AG08395 (cell line): ENCODE measurements at regions not wholly inside any gene's neighbourhood (a gene's known extent, or its start where the extent isn't known, plus 50 kb on each side); places are given as distances from the start of the nearest gene placed in this dataset.
"Not testable (repeated sequence)": the region's sequence is repeated elsewhere in the genome, so short reads cannot be mapped to it uniquely, and the experiment has no call there.

Source experiments
- DNase-seq: peaks from one replicate; pipeline ENCODE4 v3.0.0; 2012; ENCODE audit warnings: mixed read lengths, low spot score

DNA sequence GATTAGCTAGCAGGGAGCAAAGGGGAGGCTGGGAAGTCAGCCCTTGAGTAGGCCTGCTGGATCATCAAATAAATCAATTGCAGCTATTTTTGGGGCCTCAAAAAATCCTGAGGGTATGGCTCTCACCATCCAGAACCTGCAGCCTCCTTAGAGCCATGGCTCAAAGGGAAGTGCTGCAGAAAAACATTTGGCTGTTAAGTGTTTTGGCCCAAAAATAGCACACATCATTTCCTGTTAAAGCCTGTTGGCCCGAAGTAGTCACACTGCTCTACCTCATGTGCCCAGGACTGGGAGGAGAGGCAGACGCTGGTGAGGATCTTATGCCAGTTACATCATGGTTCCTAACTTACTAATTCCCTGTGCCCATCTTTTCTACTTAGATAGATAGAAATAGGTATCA lies 176.8 kb upstream of the PLGLB1 start:
- not testable (repeated sequence) for DNase-seq

DNA sequence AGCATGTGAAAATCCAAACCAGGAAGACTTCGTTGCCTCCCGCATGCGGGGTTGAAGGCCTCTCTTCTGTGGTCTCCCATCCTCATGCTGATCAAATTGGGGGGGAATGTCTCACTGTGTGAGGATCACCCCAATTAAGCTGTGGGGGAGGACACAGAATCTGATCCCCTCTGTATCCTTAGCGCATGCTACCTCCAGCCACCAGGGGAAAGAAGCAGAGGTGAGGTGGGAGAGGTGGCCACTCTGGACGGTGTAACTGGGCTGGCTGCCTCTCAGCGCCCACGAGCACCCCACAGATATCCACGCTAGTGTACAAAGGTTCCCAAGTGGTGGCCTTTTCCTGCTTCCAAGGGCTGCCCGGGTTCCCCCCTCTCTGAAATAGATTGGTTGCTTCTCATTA lies 177.6 kb upstream of the PLGLB1 start:
- not testable (repeated sequence) for DNase-seq

DNA sequence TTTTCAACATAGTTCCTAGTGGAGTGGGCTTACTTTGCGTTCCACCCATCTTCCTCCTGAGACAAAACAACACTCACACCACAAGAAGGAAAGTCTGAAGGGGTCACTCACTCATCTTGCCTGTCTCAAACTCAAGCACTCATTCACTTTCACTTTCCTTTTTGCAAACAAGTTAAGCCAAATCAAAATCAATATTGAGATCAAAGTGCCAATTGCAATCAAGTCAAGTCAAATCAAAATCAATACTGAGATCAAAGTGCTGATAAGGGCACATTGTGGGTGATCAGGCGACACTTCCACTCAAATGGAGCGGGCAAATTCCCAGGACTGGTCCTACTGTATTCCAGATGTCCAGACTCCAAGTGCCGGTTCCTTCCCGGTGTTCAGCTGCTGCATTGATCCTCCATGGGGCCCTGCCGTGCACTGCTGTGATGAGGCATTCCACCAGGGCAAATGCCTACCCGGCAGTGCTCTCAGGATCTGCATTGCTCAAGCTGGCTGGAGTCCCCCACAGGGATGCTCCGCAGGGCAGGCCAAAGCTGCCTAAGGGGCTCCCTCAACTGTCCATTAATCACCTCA lies 183.0 kb upstream of the PLGLB1 start:
- not testable (repeated sequence) for DNase-seq

DNA sequence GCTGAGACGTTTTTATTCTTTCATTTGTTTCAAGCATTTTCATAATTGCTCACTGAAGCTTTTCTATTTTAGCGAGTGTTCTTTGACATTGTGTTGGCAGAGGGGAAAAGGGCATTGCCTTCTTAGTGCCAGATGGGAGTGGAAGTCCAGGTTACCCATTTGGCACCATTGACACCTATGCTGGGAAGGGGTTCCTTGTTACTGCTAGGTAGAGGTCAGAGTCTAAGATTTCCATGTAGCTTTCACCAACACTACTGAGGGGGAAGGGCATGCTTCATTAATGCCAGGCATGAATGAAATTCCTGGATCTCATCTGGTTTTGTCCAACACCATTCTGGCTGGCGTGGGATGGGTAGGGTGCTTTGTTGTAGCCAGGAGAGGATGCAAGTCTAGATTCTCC lies 191.3 kb upstream of the PLGLB1 start:
- DNase-seq: not testable (repeated sequence)

DNA sequence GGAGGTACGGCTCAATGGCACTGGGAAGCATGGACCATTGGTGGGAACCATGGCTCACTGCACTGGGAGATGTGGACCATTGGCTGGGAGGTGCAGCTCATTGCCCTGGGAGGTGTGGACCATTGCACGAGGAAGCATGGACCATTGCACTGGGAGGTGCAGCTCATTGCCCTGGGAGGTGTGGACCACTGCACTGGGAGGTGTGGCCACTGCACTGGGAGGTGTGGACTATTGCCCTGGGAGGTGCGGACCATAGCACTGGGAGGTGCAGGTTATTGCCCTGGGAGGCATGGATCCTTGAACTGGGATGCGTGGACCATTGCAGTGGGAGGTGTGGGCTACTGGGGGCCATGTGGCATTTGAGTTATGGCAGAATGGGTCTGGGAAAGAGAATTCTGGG lies 195.4 kb upstream of the PLGLB1 start:
- not testable (repeated sequence) for DNase-seq

DNA sequence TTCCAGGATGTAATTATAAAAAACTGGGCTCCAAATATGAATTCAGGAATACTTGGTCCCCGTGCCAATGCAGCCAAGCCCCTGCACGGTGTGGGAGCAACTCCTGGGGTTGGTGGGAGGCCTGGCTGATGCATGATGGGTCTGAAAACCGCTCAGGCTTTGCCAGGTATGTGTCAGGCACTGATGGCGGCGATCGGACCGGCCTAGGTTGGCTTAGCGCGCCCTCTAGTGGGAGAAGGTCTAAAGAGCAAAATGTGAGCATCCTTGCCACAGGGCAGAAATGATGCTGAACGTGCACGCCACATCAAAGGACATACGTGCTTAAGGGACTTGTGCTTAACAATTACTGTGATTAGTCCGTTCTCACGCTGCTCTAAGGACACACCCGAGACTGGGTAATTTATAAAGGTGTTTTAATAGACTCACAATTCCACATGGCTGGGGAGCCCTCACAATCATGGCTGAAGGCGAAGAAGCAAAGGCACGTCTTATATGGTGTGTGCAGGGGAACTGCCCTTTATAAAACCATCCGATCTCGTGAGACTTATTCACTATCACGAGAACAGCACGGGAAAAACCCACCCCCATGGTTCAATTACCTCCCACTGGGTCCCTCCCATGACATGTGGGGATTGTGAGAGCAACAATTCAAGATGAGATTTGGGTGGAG lies 196.2 kb upstream of the PLGLB1 start:
- not testable (repeated sequence) for DNase-seq

DNA sequence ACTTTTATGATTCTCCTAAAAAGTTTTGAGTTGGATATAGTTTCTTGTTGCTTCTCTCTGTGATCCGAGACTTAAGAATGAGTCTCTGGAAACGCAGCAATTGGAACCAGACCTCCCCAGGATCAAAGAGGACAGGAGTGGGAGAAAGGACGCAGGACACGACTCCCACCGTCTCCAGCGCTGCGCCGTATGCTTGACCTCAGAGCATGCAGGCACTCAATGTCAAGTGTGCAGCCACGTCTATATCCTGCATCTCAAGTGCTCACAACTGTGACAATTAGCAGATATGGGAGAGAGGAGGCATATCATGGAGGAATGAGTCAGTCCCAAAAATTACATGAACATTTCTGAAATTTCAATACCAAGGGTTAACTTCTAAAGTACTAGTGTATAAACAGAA lies 199.0 kb upstream of the PLGLB1 start:
- not testable (repeated sequence) for DNase-seq

DNA sequence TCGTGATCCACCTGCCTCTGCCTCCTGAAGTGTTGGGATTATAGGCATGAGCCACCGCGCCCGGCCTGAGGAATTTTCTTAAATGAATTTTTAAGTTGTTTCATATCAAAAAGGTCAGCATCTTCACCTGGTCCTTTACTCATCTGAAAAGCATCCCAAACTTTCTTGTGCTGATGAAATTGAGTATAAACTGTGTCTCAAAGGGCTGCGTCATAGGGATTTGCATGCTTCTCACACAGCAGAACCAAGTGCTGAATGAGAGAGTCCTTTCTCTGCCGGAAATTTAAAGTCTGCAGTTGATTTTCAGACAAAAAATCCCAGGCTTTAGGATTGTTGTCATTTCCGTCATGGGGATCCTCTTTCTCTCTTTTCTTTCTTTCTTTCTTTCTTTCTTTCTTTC lies 200.5 kb upstream of the PLGLB1 start:
- peak; percentile 1 for DNase-seq

DNA sequence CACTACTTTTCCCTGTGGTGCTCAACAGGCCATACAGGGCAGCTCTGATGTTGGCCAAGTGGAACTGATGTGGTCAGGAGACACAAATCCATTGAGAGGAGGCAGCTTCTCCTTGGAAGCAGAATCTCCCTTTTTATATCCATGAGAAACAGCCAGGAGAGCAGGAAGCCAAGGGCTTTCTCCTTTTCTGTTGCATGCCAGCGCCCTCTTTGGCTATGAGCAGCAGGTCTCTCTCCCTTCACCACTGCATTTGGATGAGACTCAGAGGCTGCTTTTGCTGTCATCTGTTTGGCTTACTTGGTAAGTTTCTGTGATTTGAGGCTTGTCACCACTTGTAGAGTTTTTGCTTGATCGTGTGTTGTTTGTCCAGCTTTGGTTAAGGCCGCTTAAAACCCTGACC lies 202.2 kb upstream of the PLGLB1 start:
- DNase-seq: not testable (repeated sequence)

DNA sequence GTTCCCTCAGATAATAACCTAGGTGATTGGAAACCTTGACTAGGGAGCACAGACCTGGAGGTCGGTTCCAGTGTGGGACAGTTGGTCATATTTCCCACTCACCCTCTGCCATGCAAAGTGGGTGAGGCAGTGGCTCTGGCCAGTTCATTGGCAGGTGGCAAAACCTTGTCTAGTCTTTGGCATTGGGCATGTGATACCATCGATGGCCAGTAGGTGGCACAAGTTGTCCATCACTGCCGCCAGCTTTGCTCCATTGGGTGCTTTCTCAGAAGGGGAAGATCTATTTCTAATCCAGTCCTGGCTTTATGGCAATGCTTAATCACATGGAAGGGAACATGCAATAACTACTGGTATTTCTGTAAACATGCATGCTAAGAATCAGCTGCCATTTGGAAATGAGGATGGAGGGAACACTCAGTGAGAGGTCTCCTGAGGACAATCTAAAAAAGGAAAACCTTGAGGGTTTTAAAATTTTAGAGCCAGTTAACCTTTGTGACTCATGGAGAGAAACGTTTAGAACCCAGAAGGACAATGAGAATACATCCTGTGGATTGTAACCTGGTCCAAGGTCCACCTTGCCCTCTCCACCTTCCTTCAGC lies 207.5 kb upstream of the PLGLB1 start:
- DNase-seq: not testable (repeated sequence)

DNA sequence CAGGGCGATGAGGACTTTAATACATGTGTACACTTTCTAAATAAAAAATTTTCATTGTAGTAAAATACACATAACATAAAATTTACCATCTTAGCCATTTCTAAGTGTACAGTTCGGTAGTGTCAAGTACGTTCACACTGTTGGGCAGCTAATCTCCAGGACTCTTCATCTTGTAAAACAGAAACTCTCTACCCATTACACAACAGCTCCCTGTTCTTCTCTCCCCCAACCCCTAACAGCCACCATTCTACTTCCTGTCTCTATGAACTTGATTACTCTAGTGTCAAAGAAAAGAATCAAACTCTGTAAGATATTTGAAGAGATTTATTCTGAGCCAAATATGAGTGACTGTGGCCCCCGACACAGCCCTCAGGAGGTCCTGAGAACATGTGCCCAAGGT lies 208.3 kb upstream of the PLGLB1 start:
- DNase-seq: not testable (repeated sequence)

DNA sequence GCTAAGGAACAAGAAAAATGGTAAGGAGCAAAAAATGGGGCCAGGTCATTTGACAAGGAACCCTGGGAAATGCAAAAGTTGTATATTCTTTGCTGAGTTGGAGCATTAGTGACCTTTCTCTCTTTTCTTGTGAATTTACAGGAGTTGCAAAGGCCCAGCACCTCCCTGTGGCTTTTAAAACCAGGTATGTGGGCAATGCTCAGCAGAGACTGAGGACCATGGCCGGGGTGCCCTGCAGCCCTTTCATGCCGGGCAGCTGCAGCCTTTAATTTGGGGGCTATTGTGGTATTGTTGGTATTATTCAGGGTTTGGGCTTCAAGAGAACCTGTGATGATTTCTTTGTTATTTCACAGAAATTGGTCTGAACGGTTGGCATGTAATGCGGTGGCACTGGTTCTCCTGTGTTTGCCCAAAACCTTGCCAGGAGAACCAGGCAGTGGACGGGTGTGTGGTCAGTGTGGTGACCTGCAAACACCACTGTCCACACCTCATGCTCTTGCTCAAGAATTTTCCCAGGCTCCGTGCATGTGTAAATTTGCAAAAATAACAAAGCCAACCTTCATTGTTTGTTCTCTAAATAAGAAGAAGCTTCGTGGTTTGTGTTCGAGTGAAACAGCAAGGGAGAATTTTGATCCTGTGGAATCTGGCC lies 213.8 kb upstream of the PLGLB1 start:
- not testable (repeated sequence) for DNase-seq

DNA sequence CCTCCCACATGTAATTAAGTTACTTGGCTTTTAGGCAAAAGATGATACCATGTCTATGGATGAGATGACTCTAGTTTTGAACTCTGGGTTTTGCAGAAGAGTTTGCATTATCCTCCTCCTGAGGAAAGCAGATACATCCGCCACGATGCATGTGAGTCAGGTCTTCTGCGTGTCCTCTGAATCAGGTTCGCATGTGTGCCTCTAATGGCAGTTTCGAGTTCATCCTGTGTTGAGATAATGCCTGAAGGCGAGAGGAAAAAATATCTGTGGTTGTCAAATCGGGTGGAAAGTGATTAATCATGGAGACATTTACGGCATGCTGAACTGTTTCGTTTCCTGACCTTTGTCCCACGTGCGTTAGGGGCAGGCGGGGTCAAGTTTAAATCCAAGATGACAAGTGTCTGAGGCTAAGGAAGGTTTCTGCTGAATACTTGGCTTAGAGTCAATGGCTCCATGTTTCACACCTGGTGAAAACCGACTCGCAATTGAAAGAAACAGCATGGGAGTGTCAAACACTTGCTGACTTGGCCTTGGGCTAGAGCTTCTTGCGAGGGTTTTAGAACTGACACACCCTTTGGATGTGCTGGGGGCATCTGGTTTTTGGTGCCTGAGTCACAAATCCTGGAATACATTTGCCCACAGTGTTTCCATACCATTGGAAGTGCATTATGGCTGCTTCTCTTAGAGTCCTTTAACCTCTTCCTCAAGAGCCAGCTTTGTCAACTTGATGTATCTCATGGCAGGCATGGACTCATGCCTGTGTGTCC lies 216.1 kb upstream of the PLGLB1 start:
- DNase-seq: not testable (repeated sequence)

DNA sequence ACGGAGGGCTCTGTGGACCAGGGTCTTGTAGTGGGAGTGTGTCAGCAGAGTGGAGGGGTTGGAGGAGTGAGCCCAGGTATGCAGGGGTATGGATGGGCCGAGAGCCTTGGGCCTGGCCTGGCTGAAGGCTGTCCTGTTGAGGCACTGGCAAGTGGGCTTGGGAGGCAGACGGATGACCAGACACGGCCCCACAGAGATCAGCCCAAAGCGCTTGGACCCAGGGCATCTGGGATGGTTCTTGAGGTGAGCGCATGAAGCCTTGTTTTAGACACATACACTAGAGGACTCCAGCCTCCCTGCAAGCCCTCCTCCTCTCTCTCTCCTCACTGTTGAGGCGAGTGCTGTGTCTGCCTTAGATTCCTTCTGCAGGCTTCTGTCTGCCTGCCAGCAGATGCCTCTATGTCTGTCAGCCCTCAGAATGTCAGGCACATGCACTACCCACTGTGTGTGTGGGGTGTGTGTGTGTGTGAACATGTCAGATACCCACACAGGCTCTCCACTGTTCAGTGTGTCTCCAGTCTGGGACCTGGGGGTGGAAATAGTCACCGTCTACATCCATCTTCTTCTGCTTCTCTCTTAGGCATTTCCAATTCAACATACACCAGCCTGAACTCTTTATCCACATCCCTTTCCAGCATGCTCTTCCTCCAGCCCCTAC lies 218.0 kb upstream of the PLGLB1 start:
- DNase-seq: not testable (repeated sequence)

DNA sequence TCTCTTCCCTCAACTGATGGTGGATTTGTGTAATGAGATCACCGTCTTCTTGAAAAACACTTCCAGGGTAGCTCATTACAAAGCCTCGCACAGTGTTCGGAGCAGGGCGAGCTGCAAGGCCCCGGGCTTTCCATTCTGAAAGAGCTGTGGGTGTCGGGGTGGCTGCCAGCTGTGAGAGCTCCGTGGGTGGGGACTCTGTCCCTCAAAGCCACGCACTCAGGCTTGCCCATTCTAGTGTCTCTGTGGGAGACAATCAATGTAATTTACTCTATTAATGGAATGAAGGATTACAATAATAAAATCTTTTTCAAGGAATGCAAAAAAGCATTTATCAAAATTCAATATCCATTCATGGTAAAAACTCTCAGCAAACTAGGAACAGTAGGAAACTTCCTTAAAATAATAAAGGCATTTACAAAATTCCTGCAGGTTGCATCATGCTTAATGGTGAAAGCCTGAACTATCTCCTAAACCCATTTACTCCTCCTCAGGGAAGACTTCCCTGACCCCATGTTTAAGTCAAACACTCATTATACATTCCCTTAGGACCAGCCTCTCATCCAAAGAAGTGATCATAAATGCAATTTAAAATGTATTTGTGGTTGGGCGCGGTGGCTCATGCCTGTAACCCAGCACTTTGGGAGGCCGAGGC lies 224.5 kb upstream of the PLGLB1 start:
- not testable (repeated sequence) for DNase-seq

DNA sequence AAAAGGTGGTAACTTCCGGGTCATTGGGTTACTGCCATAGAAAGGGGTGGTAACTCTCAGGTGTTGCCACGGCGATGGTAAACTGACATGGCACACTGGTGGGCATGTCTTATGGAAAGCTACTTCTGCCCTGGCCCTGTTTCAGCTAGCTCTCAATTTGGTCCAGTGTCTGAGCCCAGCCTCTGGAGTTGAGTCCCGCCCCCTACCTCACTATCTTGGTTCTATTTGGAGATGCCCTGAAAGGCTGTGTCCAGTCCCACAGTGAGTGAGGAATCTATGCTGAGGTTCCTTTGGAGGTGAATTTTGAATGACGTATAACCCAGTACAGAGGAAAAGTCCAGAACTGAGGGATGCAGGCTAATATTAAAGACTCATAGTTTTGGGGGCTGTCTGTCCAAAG lies 230.4 kb upstream of the PLGLB1 start:
- DNase-seq: not testable (repeated sequence)

DNA sequence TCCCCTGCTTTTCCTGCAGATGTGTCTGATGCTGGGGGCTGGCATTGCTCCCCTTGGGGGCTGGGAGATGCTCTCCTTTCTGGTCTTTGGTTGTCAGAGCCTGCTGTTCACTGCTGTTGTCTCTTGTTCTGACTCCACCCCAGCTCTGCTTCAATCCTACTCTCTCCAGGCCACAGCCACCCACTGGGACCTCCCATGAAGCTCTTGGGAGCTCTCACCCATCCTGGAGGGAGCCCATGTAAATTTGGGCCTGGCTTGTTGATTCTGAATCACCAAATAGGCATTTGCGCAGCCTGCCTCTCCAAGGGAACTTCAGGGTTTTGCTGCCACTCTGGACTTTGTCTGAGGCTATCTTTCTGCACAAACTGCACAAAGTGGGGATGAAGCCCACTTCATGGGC lies 232.9 kb upstream of the PLGLB1 start:
- not testable (repeated sequence) for DNase-seq

DNA sequence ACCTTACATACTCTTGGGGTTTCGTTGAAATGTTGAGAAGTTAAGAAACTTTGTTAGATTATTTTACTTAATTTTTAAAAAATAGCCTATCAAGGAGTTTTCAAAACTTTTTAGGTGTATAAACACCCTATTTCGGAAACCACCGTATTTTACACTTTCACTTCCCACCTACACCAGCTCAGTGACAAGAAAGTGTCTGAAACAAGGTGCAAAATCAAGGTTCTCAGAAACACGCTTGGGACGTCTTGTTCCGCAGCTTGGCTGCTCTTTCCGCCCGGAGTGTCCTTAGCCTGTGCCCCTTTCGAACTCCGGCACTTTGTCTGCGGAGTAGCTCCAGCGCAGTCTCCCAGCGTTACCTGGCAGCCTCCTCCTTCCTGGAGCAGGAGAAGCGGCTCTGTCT lies 233.8 kb upstream of the PLGLB1 start:
- not testable (repeated sequence) for DNase-seq

DNA sequence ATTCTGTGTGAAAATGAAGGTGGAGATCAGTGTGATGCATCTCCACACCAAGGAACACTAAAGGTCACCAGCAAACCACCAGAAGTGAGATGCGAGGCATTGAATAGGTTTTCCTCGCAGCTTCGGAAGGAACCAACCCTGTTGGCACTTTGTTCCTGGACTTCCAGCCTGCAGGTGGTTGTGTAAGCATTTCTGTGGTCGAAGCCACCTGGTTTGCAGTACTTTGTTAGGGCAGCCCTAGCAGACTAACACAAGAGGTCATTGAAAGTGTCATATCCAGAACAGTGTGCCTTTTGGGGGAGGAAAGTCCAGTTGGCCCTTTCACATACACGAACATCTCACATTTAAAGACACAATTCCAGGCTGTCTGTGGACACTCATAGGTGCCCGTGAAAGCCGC lies 237.2 kb upstream of the PLGLB1 start:
- not testable (repeated sequence) for DNase-seq

DNA sequence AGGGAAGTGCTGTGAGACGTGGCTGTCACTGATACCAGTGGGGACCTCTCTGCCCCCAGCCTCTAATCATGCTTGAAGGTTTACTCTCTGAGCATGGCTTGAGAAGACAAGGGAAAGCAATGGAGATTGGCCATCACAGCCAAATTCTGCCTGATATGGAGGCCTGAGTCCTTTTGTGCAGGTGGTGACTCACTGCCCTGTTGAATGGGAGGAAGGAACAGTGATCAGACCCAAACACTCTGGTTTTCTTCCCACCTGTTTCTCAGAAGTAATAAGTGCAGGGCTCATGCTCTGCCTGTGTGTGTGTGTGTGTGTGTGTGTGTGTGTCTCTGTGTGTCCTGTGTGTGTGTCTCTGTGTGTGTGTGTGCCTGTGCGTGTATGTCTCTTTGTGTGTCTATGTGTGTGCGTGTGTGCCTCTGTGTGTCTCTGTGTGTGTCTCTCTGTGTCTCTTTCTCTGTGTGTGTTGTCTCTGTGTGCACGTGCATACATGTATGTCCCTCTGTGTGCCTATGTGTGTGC lies 240.6 kb upstream of the PLGLB1 start:
- DNase-seq: not testable (repeated sequence)
